ENCODE measurements at regions not wholly inside any gene's neighbourhood (a gene's known extent, or its start where the extent isn't known, plus 50 kb on each side); places are given as distances from the start of the nearest gene placed in this dataset.

DNA sequence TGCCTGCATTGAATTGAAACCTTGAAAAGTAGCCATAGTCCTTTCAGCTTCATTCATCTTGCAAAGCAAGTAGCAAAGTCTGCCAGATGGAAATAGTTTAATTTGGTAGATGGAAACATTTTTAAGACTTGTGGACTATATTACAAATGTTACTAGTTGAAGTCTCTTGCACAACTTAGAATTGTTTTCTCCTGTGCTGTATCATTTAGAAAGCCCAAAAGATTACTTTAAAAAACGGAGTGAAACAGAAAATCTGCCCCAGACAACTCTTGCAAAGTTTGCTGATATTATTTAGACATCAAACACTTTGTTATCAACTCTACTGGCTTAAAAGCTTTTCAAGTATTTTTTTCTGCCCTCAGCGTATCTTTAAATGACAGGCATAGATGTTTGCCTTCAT, 335.0 kb downstream of the RPRM start:
- TF ChIP-seq, protein P1, sequence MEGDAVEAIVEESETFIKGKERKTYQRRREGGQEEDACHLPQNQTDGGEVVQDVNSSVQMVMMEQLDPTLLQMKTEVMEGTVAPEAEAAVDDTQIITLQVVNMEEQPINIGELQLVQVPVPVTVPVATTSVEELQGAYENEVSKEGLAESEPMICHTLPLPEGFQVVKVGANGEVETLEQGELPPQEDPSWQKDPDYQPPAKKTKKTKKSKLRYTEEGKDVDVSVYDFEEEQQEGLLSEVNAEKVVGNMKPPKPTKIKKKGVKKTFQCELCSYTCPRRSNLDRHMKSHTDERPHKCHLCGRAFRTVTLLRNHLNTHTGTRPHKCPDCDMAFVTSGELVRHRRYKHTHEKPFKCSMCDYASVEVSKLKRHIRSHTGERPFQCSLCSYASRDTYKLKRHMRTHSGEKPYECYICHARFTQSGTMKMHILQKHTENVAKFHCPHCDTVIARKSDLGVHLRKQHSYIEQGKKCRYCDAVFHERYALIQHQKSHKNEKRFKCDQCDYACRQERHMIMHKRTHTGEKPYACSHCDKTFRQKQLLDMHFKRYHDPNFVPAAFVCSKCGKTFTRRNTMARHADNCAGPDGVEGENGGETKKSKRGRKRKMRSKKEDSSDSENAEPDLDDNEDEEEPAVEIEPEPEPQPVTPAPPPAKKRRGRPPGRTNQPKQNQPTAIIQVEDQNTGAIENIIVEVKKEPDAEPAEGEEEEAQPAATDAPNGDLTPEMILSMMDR (IDR thresholded peaks at IDR 0.05), result no peak
- TF ChIP-seq ZFX (IDR thresholded peaks at IDR 0.05; ENCODE audit: borderline replicate concordance), result no peak

All from 22Rv1 (cell line).